ENCODE measurements at regions not wholly inside any gene's neighbourhood (a gene's known extent, or its start where the extent isn't known, plus 50 kb on each side); places are given as distances from the start of the nearest gene placed in this dataset.

DNA sequence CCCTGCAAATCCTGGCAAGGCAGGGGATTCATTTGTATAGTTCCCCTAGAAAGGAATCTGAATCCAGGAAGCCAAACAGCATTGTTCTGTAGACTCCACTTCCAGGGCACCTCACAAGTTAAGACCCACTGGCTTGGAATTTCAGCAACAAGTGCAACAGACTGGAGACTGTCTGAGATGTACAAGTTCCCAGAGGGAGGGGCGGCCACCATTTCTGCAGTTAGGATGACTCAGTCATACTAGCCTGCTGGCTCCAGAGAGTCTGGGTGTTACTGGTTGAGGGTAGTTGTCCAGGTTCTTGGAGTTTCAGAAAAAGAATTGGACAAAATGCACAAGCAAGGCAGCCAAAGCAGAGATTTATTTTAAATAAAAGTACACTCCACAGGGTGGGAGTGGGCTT, 384.2 kb downstream of the DSC3 start:
- CTCF ChIA-PET (ENCODE audit: low intra/inter-chr PET ratio, low total read pairs), result no interaction called here
- WGBS (ENCODE audit: low lambda C conversion rate), result no CpG with 5 or more reads among the region's 1 CpG

GRCh38 chr18:30652387-30652786, 390.2 kb downstream of the DSC3 start:
- Histone ChIP-seq H3K4me2 (ENCODE audit: low read depth, low read length) (no peak overlapping the region), H3K79me2 (ENCODE audit: insufficient read depth, low read length) (no peaks in the 10 kb centered on the region), H4K20me1 (ENCODE audit: insufficient read depth, low read length) (no peaks in the 10 kb centered on the region), H3K36me3 (replicated peaks in 1 of 2; ENCODE audit: control insufficient read depth in 1 of 2, insufficient read depth in 2 of 2, low read length in 2 of 2) (no peaks in the 10 kb centered on the region), H3K4me1 (ENCODE audit: insufficient read depth, low read length) (no peaks in the 10 kb centered on the region), H3K9ac (ENCODE audit: insufficient read depth, low read depth, low read length) (no peak overlapping the region), H3K27ac (ENCODE audit: extremely low read length, insufficient read depth, low read length) (no peak overlapping the region), H3K4me3 (replicated peaks in 1 of 3; ENCODE audit: insufficient read depth in 1 of 3, low read depth in 2 of 3, low read length in 3 of 3) (no peak overlapping the region), H3K27me3 (ENCODE audit: control insufficient read depth in 1 of 2, insufficient read depth in 2 of 2, low read length in 2 of 2) (no peaks in the 10 kb centered on the region), H3K9me3 (ENCODE audit: low read length) (no peaks in the 10 kb centered on the region), H2AFZ (ENCODE audit: low read length) (no peak overlapping the region)
- intact Hi-C loops (cut with micrococcal nuclease; ENCODE audit: unreplicated experiment), result no loop called here
- in situ Hi-C loops (cut with HindIII; ENCODE audit: extremely low pct_ligation_motif_present, low pct_unique_long_range_greater_than_20kb), result no loop called here
- DNase-seq (ENCODE audit: low spot score) (no peak), ATAC-seq (no peak), FAIRE-seq (no peak)
- 31% methylated on average over 2 of the region's 2 CpGs for WGBS (ENCODE audit: low lambda C conversion rate)
- ChIA-PET POLR2A (no interaction called here), CTCF (ENCODE audit: low intra/inter-chr PET ratio, low total read pairs) (no interaction called here)
- no TSS peak for BruUV-seq (replicated peaks)
- TF ChIP-seq ZNF569 (CRISPR knock-in tag; IDR thresholded peaks at IDR 0.05; ENCODE audit: borderline replicate concordance) (no peak), GTF2F1 (IDR thresholded peaks at IDR 0.05; ENCODE audit: low read length) (no peak), IKZF4 (CRISPR knock-in tag; IDR thresholded peaks at IDR 0.05; ENCODE audit: borderline replicate concordance, low read depth, not compliant biosample characterization) (no peak), AKAP8 (CRISPR knock-in tag; IDR thresholded peaks at IDR 0.05) (no peak), ZNF678 (CRISPR knock-in tag; IDR thresholded peaks at IDR 0.05) (no peak)
- TF ChIP-seq, protein P1, sequence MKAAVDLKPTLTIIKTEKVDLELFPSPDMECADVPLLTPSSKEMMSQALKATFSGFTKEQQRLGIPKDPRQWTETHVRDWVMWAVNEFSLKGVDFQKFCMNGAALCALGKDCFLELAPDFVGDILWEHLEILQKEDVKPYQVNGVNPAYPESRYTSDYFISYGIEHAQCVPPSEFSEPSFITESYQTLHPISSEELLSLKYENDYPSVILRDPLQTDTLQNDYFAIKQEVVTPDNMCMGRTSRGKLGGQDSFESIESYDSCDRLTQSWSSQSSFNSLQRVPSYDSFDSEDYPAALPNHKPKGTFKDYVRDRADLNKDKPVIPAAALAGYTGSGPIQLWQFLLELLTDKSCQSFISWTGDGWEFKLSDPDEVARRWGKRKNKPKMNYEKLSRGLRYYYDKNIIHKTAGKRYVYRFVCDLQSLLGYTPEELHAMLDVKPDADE (CRISPR knock-in tag; IDR thresholded peaks at IDR 0.05), result no peak
- TF ChIP-seq, protein P2, sequence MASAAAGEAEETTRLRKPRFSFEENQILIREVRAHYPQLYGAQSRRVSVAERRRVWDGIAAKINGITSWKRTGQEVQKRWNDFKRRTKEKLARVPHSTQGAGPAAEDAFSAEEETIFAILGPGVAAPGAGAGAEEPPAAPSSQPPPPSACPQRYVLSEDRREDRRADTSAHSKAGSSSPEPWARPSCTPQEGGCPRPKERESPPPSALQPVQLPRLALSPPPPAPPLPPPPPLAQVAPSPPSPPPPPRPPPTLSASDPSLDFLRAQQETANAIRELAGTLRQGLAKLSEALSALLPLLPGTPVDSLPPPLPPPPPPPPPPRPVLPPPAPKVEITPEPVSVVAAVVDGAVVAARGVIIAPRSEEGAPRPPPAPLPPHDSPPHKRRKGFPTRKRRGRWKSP (CRISPR knock-in tag; IDR thresholded peaks at IDR 0.05), result no peak

More for the DNA sequence above, 384.2 kb downstream of the DSC3 start:
- in situ Hi-C loops (cut with HindIII; ENCODE audit: extremely low pct_ligation_motif_present, low pct_unique_long_range_greater_than_20kb), result no loop called here
- BruUV-seq (replicated peaks), result no TSS peak
- H3K9me3 ChIP-seq (ENCODE audit: low read length), result no peaks in the 10 kb centered on the region
- no peak overlapping the region for H3K9ac ChIP-seq (ENCODE audit: insufficient read depth, low read depth, low read length)
- no peak overlapping the region for H3K4me3 ChIP-seq (replicated peaks in 1 of 3; ENCODE audit: insufficient read depth in 1 of 3, low read depth in 2 of 3, low read length in 3 of 3)
- POLR2A ChIA-PET, result no interaction called here
- no peak overlapping the region for H3K27ac ChIP-seq (ENCODE audit: extremely low read length, insufficient read depth, low read length)
- TF ChIP-seq ETV6 (CRISPR knock-in tag; conservative IDR thresholded peaks at IDR 0.05), result no peak
- no peak for TF ChIP-seq ZNF878 (CRISPR knock-in tag; IDR thresholded peaks at IDR 0.05)
- no peak for TF ChIP-seq ZSCAN30 (CRISPR knock-in tag; IDR thresholded peaks at IDR 0.05)
- TF ChIP-seq, protein P3, sequence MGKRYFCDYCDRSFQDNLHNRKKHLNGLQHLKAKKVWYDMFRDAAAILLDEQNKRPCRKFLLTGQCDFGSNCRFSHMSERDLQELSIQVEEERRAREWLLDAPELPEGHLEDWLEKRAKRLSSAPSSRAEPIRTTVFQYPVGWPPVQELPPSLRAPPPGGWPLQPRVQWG (CRISPR knock-in tag; IDR thresholded peaks at IDR 0.05; ENCODE audit: borderline replicate concordance, low read depth), result no peak
- TF ChIP-seq MAFG (CRISPR knock-in tag; IDR thresholded peaks at IDR 0.05), result no peak
- no peak for TF ChIP-seq FOXO1 (CRISPR knock-in tag; IDR thresholded peaks at IDR 0.05)
- TF ChIP-seq ZNF7 (CRISPR knock-in tag; IDR thresholded peaks at IDR 0.05), result no peak
- TF ChIP-seq FOXJ3 (CRISPR knock-in tag; IDR thresholded peaks at IDR 0.05; ENCODE audit: borderline replicate concordance), result no peak
- TF ChIP-seq NPAS2 (CRISPR knock-in tag; IDR thresholded peaks at IDR 0.05; ENCODE audit: borderline replicate concordance), result no peak
- no peak for TF ChIP-seq ZNF24 (IDR thresholded peaks at IDR 0.05)
- TF ChIP-seq MIXL1 (CRISPR knock-in tag; IDR thresholded peaks at IDR 0.05), result no peak
- no peak for TF ChIP-seq ELF1 (CRISPR knock-in tag; IDR thresholded peaks at IDR 0.05)
- TF ChIP-seq MIER3 (CRISPR knock-in tag; IDR thresholded peaks at IDR 0.05; ENCODE audit: borderline replicate concordance), result no peak
- no peak overlapping the region for H2AFZ ChIP-seq (ENCODE audit: low read length)
- no peak for FAIRE-seq
- H3K4me1 ChIP-seq (ENCODE audit: insufficient read depth, low read length), result no peaks in the 10 kb centered on the region
- no peaks in the 10 kb centered on the region for H3K27me3 ChIP-seq (ENCODE audit: control insufficient read depth in 1 of 2, insufficient read depth in 2 of 2, low read length in 2 of 2)
- ATAC-seq, result no peak
- H4K20me1 ChIP-seq (ENCODE audit: insufficient read depth, low read length), result no peaks in the 10 kb centered on the region
- DNase-seq (ENCODE audit: low spot score), result no peak
- intact Hi-C loops (cut with micrococcal nuclease; ENCODE audit: unreplicated experiment), result no loop called here
- H3K36me3 ChIP-seq (replicated peaks in 1 of 2; ENCODE audit: control insufficient read depth in 1 of 2, insufficient read depth in 2 of 2, low read length in 2 of 2), result no peaks in the 10 kb centered on the region
- no peak overlapping the region for H3K4me2 ChIP-seq (ENCODE audit: low read depth, low read length)
- no peaks in the 10 kb centered on the region for H3K79me2 ChIP-seq (ENCODE audit: insufficient read depth, low read length)
